ENCODE measurements at regions not wholly inside any gene's neighbourhood (a gene's known extent, or its start where the extent isn't known, plus 50 kb on each side); places are given as distances from the start of the nearest gene placed in this dataset.

GRCh38 chr2:52933878-52934277 is 833.7 kb upstream of the CHAC2 start:
- TF ChIP-seq EGR2 (tag by site-specific recombination; IDR thresholded peaks at IDR 0.05; ENCODE audit: low read depth) (no peak), CTCF (tag by site-specific recombination; IDR thresholded peaks at IDR 0.05) (no peak), ZNF510 (tag by site-specific recombination; IDR thresholded peaks at IDR 0.05; ENCODE audit: insufficient replicate concordance) (no peak), ZNF280C (tag by site-specific recombination; IDR thresholded peaks at IDR 0.05) (no peak), ZNF138 (tag by site-specific recombination; IDR thresholded peaks at IDR 0.05; ENCODE audit: borderline replicate concordance) (no peak), ZNF777 (tag by site-specific recombination; IDR thresholded peaks at IDR 0.05; ENCODE audit: borderline replicate concordance) (no peak), KLF17 (tag by site-specific recombination; IDR thresholded peaks at IDR 0.05) (no peak), ZNF114 (tag by site-specific recombination; IDR thresholded peaks at IDR 0.05) (no peak), ZNF549 (tag by site-specific recombination; IDR thresholded peaks at IDR 0.05) (no peak), ZNF157 (tag by site-specific recombination; IDR thresholded peaks at IDR 0.05) (no peak), GFI1B (tag by site-specific recombination; IDR thresholded peaks at IDR 0.05) (no peak), ZFP3 (tag by site-specific recombination; IDR thresholded peaks at IDR 0.05; ENCODE audit: low read depth) (no peak)
